ENCODE measurements at regions not wholly inside any gene's neighbourhood (a gene's known extent, or its start where the extent isn't known, plus 50 kb on each side); places are given as distances from the start of the nearest gene placed in this dataset.

DNA sequence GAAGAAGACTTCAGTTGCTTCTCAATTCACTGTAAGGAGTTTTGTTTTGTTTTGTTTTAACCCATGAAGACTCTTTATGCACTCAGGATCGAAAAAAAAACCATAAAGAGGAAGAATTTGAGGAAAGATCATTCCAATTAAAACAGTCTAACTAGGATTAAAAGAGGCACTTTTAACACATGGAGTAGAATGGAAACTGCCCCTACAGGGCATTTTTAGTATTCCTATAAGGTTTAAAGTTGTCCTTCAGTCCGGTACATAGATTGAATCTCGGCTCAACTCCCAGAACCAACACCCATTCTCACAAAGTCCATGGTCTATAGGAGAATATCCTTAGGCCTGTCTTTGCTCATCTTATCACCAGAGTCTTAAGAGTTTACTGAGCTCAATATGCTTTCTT is 469.6 kb downstream of the DTWD2 start:
- TF ChIP-seq, protein P1, sequence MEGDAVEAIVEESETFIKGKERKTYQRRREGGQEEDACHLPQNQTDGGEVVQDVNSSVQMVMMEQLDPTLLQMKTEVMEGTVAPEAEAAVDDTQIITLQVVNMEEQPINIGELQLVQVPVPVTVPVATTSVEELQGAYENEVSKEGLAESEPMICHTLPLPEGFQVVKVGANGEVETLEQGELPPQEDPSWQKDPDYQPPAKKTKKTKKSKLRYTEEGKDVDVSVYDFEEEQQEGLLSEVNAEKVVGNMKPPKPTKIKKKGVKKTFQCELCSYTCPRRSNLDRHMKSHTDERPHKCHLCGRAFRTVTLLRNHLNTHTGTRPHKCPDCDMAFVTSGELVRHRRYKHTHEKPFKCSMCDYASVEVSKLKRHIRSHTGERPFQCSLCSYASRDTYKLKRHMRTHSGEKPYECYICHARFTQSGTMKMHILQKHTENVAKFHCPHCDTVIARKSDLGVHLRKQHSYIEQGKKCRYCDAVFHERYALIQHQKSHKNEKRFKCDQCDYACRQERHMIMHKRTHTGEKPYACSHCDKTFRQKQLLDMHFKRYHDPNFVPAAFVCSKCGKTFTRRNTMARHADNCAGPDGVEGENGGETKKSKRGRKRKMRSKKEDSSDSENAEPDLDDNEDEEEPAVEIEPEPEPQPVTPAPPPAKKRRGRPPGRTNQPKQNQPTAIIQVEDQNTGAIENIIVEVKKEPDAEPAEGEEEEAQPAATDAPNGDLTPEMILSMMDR (conservative IDR thresholded peaks at IDR 0.05 in 1 of 2, IDR thresholded peaks at IDR 0.05 in 1 of 2; ENCODE audit: extremely low read depth in 1 of 2, insufficient read depth in 1 of 2, low read depth in 1 of 2, low read length in 2 of 2) = no peak
- TF ChIP-seq EZH2 (IDR thresholded peaks at IDR 0.05; ENCODE audit: borderline replicate concordance, low read length) = no peak

All from mammary epithelial cell (primary cell).